ENCODE measurements at regions not wholly inside any gene's neighbourhood (a gene's known extent, or its start where the extent isn't known, plus 50 kb on each side); places are given as distances from the start of the nearest gene placed in this dataset.

- TF ChIP-seq CTCF (conservative IDR thresholded peaks at IDR 0.05; ENCODE audit: low read depth, low read length), result no peak
- no peak for TF ChIP-seq EZH2 (IDR thresholded peaks at IDR 0.05; ENCODE audit: low read length, unreplicated experiment)
Observed at GRCh38 chr2:103423100-103423499, 661.3 kb downstream of the TMEM182 start.
